T47D (cell line): ENCODE measurements at regions not wholly inside any gene's neighbourhood (a gene's known extent, or its start where the extent isn't known, plus 50 kb on each side); places are given as distances from the start of the nearest gene placed in this dataset.
"Not testable (repeated sequence)": the region's sequence is repeated elsewhere in the genome, so short reads cannot be mapped to it uniquely, and the experiment has no call there.

Source experiments
- DNase-seq, 2 experiments: peaks; one replicate each; pipeline versions ENCODE4 v3.0.0 to v3.0.0-alpha.2; 2011 to 2012; ENCODE audit warnings: low read depth in 1 of 2, low spot score in 1 of 2
- JUND ChIP-seq: IDR thresholded peaks from 2 replicates; pipeline ENCODE4 v1.6.1; 2012; ENCODE audit warnings: low read depth
- in situ Hi-C: cut with HindIII; loops from 2 replicates; pipeline ENCODE4 v1.10.0; 2016; ENCODE audit warnings: low sequenced_read_pairs, low pct_unique_long_range_greater_than_20kb

GRCh38 chr2:173571887-173572680 lies 217.4 kb downstream of the CDCA7 start:
- DNase-seq, result no peak
- no peak for TF ChIP-seq JUND
- in situ Hi-C loops, result no loop called here

GRCh38 chr2:173572848-173573247 lies 218.2 kb downstream of the CDCA7 start:
- no peak for DNase-seq
- TF ChIP-seq JUND, result no peak
- in situ Hi-C loops, result no loop called here

GRCh38 chr2:173573782-173574181 lies 219.1 kb downstream of the CDCA7 start:
- in situ Hi-C loops, DNase-seq: not testable (repeated sequence)

- no peak for TF ChIP-seq JUND
- DNase-seq, result no peak
- in situ Hi-C loops, result no loop called here
Observed at GRCh38 chr2:173574324-173575112, 219.8 kb downstream of the CDCA7 start.

DNA sequence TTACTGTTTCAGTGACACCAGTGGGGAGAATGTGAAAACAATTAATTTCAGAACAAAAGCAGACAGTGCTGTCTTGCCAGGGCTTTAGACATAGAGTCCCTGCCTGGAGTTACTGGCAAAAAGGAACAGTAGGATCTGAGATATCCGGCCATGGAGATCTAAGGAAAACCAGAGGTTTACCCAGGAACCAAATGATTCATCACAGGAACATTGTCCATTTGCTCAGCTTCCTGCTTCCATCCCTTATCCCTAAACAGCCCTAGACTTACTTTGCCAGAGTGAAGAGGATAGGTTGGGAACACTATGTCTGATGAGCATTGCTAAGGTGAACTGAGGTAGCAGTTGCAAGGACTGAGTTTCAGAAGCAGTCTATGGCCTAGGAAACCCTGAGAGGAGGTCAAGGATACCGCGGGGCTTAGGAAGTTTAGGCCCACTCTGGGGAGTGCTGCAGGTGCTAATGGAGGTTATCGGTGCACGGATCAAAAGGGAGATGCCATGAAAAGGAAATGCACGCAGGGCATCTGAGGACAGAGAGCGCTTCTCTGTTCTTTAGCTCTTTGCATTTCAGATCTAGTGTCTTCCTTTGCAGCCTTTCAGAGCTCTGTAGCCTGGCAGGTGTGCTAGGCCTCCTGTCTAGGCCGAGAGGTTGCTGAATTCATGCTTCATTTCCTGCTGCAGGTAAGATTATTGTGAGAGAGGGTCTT lies 223.9 kb downstream of the CDCA7 start:
- no peak for DNase-seq
- in situ Hi-C loops, result no loop called here
- TF ChIP-seq JUND, result no peak

DNA sequence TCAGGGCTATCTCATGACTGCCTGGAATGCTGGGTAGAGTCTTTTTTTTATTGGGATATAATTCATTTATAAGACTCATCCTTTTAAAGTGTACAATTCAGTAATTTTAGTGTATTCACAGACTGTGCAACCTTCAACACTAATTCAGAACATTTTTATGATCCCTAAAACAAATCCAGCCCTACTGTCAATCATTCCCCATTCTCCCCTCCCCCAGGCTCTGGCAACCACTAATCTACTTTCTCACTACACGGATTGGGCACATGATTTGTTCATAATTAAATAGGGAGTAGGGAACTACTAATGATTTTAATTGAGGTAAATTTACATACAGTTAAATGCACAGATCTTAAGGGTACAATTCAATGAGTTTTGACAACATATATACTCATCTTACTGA lies 225.7 kb downstream of the CDCA7 start:
- no peak for TF ChIP-seq JUND

GRCh38 chr2:173580956-173581355 lies 226.3 kb downstream of the CDCA7 start:
- no peak for DNase-seq

More for the DNA sequence above, 225.7 kb downstream of the CDCA7 start:
- in situ Hi-C loops, result no loop called here
- DNase-seq, result no peak

DNA sequence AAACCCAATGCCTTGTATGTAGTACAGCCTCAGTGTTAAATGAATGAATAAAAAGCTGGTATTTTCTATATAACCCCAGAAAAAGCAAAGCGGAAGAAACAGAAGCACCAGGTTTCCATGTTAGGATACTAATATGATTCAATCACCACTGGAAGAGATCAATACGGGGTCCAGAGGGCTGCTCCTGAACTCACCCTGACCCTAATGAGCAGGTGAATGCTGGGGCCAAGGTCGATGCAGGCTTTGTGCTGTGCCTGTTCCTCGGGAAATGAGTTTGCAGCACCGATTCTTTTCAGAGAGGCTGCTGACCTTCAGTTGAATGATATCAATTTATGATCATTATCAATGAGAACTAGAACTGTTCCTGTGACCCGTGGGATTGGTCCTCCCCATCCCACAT lies 228.5 kb downstream of the CDCA7 start:
- in situ Hi-C loops, result no loop called here
- TF ChIP-seq JUND, result no peak
- DNase-seq, result no peak

More at GRCh38 chr2:173580956-173581355, 226.3 kb downstream of the CDCA7 start:
- in situ Hi-C loops, result no loop called here
- TF ChIP-seq JUND, result no peak

DNA sequence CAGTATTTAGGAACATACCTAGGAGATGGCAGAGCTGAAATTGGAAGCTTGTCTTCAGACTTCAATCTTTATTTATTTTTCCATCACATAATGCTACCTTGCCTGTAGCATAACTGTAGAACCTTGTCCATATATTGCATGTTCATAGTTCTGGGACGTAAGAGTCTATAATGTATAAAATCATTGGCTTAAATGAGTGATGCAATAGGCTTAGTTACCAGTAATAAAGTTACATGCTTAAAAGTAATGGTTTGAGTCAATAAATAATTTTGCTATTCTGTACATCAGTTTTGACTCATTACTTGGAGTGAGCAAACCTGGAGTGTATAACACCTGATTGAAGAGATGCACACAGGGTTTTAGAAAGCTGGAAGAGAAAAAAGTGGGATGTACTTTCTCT lies 229.3 kb downstream of the CDCA7 start:
- DNase-seq, result no peak
- no peak for TF ChIP-seq JUND
- in situ Hi-C loops, result no loop called here

- TF ChIP-seq JUND, result no peak
- in situ Hi-C loops, result no loop called here
- DNase-seq, result no peak
Observed at GRCh38 chr2:173584676-173585458, 230.2 kb downstream of the CDCA7 start.

DNA sequence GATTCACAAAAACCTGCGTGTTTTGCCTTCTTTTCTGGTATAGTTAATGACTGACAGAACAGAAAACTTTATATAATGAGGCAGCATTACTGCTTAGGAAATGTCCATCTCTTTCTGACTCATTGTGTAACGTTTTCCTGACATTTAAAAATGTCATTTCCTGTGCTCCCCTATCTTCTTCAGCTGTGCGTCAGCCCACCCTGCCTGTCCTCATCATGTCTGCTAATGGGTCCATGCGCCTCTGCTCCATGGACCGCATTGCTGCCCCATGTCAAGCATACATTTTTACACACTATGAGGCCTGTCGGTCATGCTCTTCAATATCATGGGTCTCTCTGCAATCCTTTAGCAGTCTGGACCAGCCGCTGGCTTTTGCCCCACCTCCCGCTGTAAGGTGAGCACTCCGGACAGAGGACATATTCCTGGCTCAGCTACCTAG lies 234.3 kb downstream of the CDCA7 start:
- no peak for DNase-seq
- no peak for TF ChIP-seq JUND
- in situ Hi-C loops, result no loop called here
